H9 (cell line): ENCODE measurements at regions not wholly inside any gene's neighbourhood (a gene's known extent, or its start where the extent isn't known, plus 50 kb on each side); places are given as distances from the start of the nearest gene placed in this dataset.

Experiments
- DNase-seq: peaks from one replicate; pipeline ENCODE4 v3.0.0-alpha.2; 2017
- H2AFZ ChIP-seq: one replicate; pipeline ENCODE4 v1.6.1; 2013; ENCODE audit warnings: mild to moderate bottlenecking, low read length, control low read depth, moderate library complexity
- H2AK5ac ChIP-seq: 2 replicates; pipeline ENCODE4 v1.6.1; 2013; ENCODE audit warnings: low read length, control low read depth, mixed read lengths; ENCODE audit not compliant: insufficient read length
- H2BK120ac ChIP-seq: one replicate; pipeline ENCODE4 v1.6.1; 2013; ENCODE audit warnings: low read depth, mild to moderate bottlenecking, low read length, control low read depth, inconsistent platforms; ENCODE audit not compliant: poor library complexity, severe bottlenecking
- H2BK12ac ChIP-seq: 2 replicates; pipeline ENCODE4 v1.6.1; 2013; ENCODE audit warnings: low read length, control low read depth, mixed read lengths, low read depth; ENCODE audit not compliant: insufficient read length
- H2BK15ac ChIP-seq: 2 replicates; pipeline ENCODE4 v1.6.1; 2013; ENCODE audit warnings: low read depth, low read length, control low read depth
- H2BK20ac ChIP-seq: one replicate; pipeline ENCODE4 v1.6.1; 2013; ENCODE audit warnings: low read depth, mild to moderate bottlenecking, low read length, control low read depth, inconsistent platforms; ENCODE audit not compliant: poor library complexity, severe bottlenecking
- H2BK5ac ChIP-seq: 2 replicates; pipeline ENCODE4 v1.6.1; 2013; ENCODE audit warnings: low read length, control low read depth, mixed read lengths; ENCODE audit not compliant: insufficient read length
- H3K14ac ChIP-seq: 2 replicates; pipeline ENCODE4 v1.6.1; 2013; ENCODE audit warnings: low read length, control low read depth; ENCODE audit not compliant: insufficient read depth
- H3K18ac ChIP-seq: 2 replicates; pipeline ENCODE4 v1.6.1; 2013; ENCODE audit warnings: low read depth, mild to moderate bottlenecking, mixed read lengths, low read length, control low read depth; ENCODE audit not compliant: insufficient read length
- H3K23ac ChIP-seq: 2 replicates; pipeline ENCODE4 v1.6.1; 2013; ENCODE audit warnings: low read length, control low read depth, mixed read lengths, low read depth; ENCODE audit not compliant: insufficient read length
- H3K23me2 ChIP-seq: 2 replicates; pipeline ENCODE4 v1.6.1; 2013; ENCODE audit warnings: low read depth, mild to moderate bottlenecking, mixed read lengths, low read length, control low read depth; ENCODE audit not compliant: insufficient read length, poor library complexity, severe bottlenecking
- H3K27ac ChIP-seq: 2 replicates; pipeline ENCODE4 v1.5.1; 2013; ENCODE audit warnings: low read length, control low read depth, mixed read lengths, low read depth; ENCODE audit not compliant: insufficient read length
- H3K27me3 ChIP-seq: 2 replicates; pipeline ENCODE4 v1.6.1; 2013; ENCODE audit warnings: low read length, control low read depth, inconsistent platforms; ENCODE audit not compliant: insufficient read depth
- H3K4ac ChIP-seq: 2 replicates; pipeline ENCODE4 v1.6.1; 2013; ENCODE audit warnings: low read depth, mild to moderate bottlenecking, control low read depth, inconsistent platforms, low read length, moderate library complexity
- H3K4me1 ChIP-seq: 2 replicates; pipeline ENCODE4 v1.6.1; 2013; ENCODE audit warnings: low read length, control low read depth, inconsistent platforms; ENCODE audit not compliant: insufficient read depth
- H3K4me2 ChIP-seq: 2 replicates; pipeline ENCODE4 v1.6.1; 2013; ENCODE audit warnings: low read length, control low read depth, mixed read lengths; ENCODE audit not compliant: insufficient read length, insufficient read depth
- H3K56ac ChIP-seq: 2 replicates; pipeline ENCODE4 v1.6.1; 2013; ENCODE audit warnings: low read depth, mild to moderate bottlenecking, mixed read lengths, low read length, control low read depth; ENCODE audit not compliant: insufficient read length
- H3K79me1 ChIP-seq: 2 replicates; pipeline ENCODE4 v1.6.1; 2013; ENCODE audit warnings: low read depth, mild to moderate bottlenecking, moderate library complexity, low read length, control low read depth, inconsistent platforms; ENCODE audit not compliant: insufficient read depth, poor library complexity, severe bottlenecking
- H3K79me2 ChIP-seq: 2 replicates; pipeline ENCODE4 v1.6.1; 2013; ENCODE audit warnings: low read length, control low read depth, inconsistent platforms; ENCODE audit not compliant: insufficient read depth
- H3K9ac ChIP-seq: 2 replicates; pipeline ENCODE4 v1.6.1; 2013; ENCODE audit warnings: low read length, control low read depth, mixed read lengths; ENCODE audit not compliant: insufficient read length; ENCODE audit errors: extremely low read depth
- H3K9me3 ChIP-seq: one replicate; pipeline ENCODE4 v1.6.1; 2013; ENCODE audit warnings: low read depth, low read length, inconsistent platforms; ENCODE audit not compliant: control insufficient read depth
- H3T11ph ChIP-seq: one replicate; pipeline ENCODE4 v1.6.1; 2013; ENCODE audit warnings: mild to moderate bottlenecking, low read length, control low read depth, inconsistent platforms
- H4K20me1 ChIP-seq: one replicate; pipeline ENCODE4 v1.6.1; 2013; ENCODE audit not compliant: control insufficient read depth, insufficient read length, insufficient read depth
- H4K5ac ChIP-seq: 2 replicates; pipeline ENCODE4 v1.6.1; 2013; ENCODE audit warnings: low read depth, mild to moderate bottlenecking, mixed read lengths, low read length, control low read depth; ENCODE audit not compliant: insufficient read length
- H4K8ac ChIP-seq: replicated peaks from 2 replicates; pipeline ENCODE4 v1.6.1; 2013; ENCODE audit warnings: low read length, control low read depth, mixed read lengths, low read depth; ENCODE audit not compliant: insufficient read length
- H4K91ac ChIP-seq: 2 replicates; pipeline ENCODE4 v1.6.1; 2013; ENCODE audit warnings: low read depth, mild to moderate bottlenecking, moderate library complexity, mixed read lengths, low read length, control low read depth; ENCODE audit not compliant: insufficient read length
- H3K27ac Mint-ChIP-seq, 3 experiments: 2 replicates in 2 of 3; 3 replicates in 1 of 3; pipeline ENCODE4 v1.8.0; 2020 to 2021; ENCODE audit warnings: mixed read lengths in 3 of 3, mild to moderate bottlenecking in 1 of 3, moderate library complexity in 1 of 3
- H3K27me3 Mint-ChIP-seq: 2 replicates; pipeline ENCODE4 v1.8.0; 2021; ENCODE audit warnings: low read depth, mild to moderate bottlenecking, moderate library complexity, mixed read lengths
- H3K36me3 Mint-ChIP-seq, 3 experiments: 2 replicates in 2 of 3; 3 replicates in 1 of 3; pipeline ENCODE4 v1.8.0; 2020 to 2021; ENCODE audit warnings: low read depth in 3 of 3, mixed read lengths in 3 of 3; ENCODE audit not compliant: insufficient read depth in 1 of 3
- H3K4me1 Mint-ChIP-seq, 2 experiments: 2 replicates each; pipeline ENCODE4 v1.8.0; 2020; ENCODE audit warnings: mixed read lengths in 2 of 2
- H3K4me3 Mint-ChIP-seq, 2 experiments: 2 replicates in 1 of 2; 3 replicates in 1 of 2; pipeline ENCODE4 v1.8.0; 2020 to 2021; ENCODE audit warnings: mild to moderate bottlenecking in 2 of 2, mixed read lengths in 2 of 2, moderate library complexity in 1 of 2
- H3K9me3 Mint-ChIP-seq, 2 experiments: 2 replicates in 1 of 2; 3 replicates in 1 of 2; pipeline ENCODE4 v1.8.0; 2020; ENCODE audit warnings: mild to moderate bottlenecking in 2 of 2, mixed read lengths in 2 of 2, moderate library complexity in 1 of 2
- WGBS: extraction: QIAGEN DNeasy Blood & Tissue Kit; methylation state at CpG from one replicate; pipeline ENCODE4 v1.1.7; 2013; ENCODE audit warnings: missing lambda C conversion rate, low lambda C conversion rate, mixed read lengths; ENCODE audit not compliant: insufficient read length; ENCODE audit errors: extremely low coverage; 5-methylcytosine and 5-hydroxymethylcytosine counted together
- TF ChIP-seq, protein P1 (sequence below): fragments of 200-600 bp; sonication (generic); conservative IDR thresholded peaks from 3 replicates; pipeline ENCODE4 v1.8.0; 2021; ENCODE audit warnings: antibody characterized with exemption, mild to moderate bottlenecking

DNA sequence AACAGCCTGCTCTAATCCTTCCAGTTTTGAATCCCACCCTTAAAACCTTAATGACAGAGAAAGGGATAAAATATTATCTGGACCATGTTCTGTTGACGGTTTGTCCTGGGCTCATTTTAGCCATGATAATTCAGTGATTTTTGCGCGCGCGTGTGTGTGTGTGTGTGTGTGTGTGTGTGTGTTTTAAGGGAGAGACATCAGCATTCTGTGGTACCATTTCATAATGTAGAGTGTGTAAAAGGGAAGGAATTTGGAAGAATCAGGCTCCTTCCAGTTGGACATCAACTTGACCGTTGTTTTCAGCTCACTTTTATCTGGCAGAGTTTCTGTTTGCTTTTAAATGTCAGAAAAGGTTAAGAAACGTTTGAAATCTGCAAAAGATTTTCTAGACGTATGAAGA is 535.5 kb downstream of the TNS1 start:
- no peak overlapping the region for H3K4me2 ChIP-seq
- peaks cover 2% of the 10 kb centered on the region; the same call in 1 of the 2 replicates for H3K27me3 Mint-ChIP-seq
- H3K36me3 Mint-ChIP-seq: no peaks in the 10 kb centered on the region
- H2BK15ac ChIP-seq: no peak overlapping the region
- H3T11ph ChIP-seq: no peak overlapping the region
- H3K9me3 Mint-ChIP-seq: no peaks in the 10 kb centered on the region
- no peaks in the 10 kb centered on the region; the same call in 1 of the 2 replicates for H3K27me3 ChIP-seq
- no peak overlapping the region for H3K4ac ChIP-seq
- no peak overlapping the region for H3K27ac Mint-ChIP-seq
- H2BK12ac ChIP-seq: no peak overlapping the region
- no peak overlapping the region for H3K9ac ChIP-seq
- no peak for DNase-seq
- TF ChIP-seq, protein P1, sequence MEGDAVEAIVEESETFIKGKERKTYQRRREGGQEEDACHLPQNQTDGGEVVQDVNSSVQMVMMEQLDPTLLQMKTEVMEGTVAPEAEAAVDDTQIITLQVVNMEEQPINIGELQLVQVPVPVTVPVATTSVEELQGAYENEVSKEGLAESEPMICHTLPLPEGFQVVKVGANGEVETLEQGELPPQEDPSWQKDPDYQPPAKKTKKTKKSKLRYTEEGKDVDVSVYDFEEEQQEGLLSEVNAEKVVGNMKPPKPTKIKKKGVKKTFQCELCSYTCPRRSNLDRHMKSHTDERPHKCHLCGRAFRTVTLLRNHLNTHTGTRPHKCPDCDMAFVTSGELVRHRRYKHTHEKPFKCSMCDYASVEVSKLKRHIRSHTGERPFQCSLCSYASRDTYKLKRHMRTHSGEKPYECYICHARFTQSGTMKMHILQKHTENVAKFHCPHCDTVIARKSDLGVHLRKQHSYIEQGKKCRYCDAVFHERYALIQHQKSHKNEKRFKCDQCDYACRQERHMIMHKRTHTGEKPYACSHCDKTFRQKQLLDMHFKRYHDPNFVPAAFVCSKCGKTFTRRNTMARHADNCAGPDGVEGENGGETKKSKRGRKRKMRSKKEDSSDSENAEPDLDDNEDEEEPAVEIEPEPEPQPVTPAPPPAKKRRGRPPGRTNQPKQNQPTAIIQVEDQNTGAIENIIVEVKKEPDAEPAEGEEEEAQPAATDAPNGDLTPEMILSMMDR: no peak
- no peak overlapping the region for H3K27ac ChIP-seq
- H4K91ac ChIP-seq: no peak overlapping the region
- no CpG with 5 or more reads among the region's 8 CpGs for WGBS
- H3K4me3 Mint-ChIP-seq: no peak overlapping the region
- H3K23ac ChIP-seq: no peak overlapping the region
- no peaks in the 10 kb centered on the region for H3K4me1 ChIP-seq
- no peaks in the 10 kb centered on the region for H3K9me3 ChIP-seq
- no peak overlapping the region for H4K5ac ChIP-seq
- H3K23me2 ChIP-seq: no peaks in the 10 kb centered on the region
- no peak overlapping the region for H2BK20ac ChIP-seq
- no peak overlapping the region for H3K56ac ChIP-seq
- H2AFZ ChIP-seq: no peak overlapping the region
- no peaks in the 10 kb centered on the region for H3K79me1 ChIP-seq
- H4K20me1 ChIP-seq: no peaks in the 10 kb centered on the region
- H2AK5ac ChIP-seq: no peak overlapping the region
- no peaks in the 10 kb centered on the region for H3K4me1 Mint-ChIP-seq
- H4K8ac ChIP-seq: no peak overlapping the region
- H3K79me2 ChIP-seq: no peaks in the 10 kb centered on the region
- no peak overlapping the region for H2BK120ac ChIP-seq
- no peak overlapping the region for H3K14ac ChIP-seq
- no peak overlapping the region for H3K18ac ChIP-seq
- H2BK5ac ChIP-seq: no peak overlapping the region
